HG02852 (cell line): ENCODE measurements at regions not wholly inside any gene's neighbourhood (a gene's known extent, or its start where the extent isn't known, plus 50 kb on each side); places are given as distances from the start of the nearest gene placed in this dataset.

Experiments used
- ATAC-seq: cut with Tn5 transposase; IDR thresholded peaks from one replicate; pipeline ENCODE4 v1.9.1; 2021; ENCODE audit warnings: mild to moderate bottlenecking, moderate library complexity; ENCODE audit not compliant: unreplicated experiment

DNA sequence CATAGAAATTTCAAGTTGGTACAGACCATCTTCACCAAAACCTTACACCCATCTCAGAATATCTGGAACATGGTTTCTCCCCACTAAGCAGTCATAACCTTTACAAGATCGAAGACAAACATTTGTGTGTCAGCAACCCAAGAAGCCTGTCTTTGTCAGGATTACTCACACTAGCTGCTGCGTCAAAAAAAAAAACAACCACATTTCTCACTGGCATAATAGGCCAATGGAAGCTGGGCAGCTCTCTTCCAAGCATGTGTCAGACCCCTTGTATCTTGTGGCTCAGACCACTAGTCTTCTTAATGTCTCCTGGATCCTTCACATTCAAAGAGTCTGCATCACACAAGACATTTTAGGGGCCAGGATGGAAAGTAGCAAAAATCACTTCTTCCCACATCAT lies 266.9 kb upstream of the IGF1R start:
- no peak for ATAC-seq

DNA sequence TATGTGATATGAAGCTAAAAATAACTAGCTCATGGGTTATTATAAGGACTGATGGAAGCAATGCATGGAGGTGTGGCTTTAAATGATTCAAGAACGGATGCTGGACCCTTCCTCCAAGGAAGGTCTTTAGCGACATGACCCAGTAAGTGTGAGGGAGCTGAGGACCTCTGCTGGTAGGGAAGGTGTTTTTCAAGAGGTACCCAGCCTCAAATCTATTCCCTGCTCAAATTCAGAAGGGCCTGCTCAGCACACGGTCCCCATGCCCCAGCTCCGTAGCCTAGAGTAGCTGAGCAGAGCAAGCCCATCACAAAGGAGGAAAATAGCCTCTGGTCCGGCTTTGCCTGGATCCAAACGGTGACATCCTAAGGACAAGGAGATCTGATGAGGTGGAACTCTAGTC lies 266.2 kb upstream of the IGF1R start:
- no peak for ATAC-seq

DNA sequence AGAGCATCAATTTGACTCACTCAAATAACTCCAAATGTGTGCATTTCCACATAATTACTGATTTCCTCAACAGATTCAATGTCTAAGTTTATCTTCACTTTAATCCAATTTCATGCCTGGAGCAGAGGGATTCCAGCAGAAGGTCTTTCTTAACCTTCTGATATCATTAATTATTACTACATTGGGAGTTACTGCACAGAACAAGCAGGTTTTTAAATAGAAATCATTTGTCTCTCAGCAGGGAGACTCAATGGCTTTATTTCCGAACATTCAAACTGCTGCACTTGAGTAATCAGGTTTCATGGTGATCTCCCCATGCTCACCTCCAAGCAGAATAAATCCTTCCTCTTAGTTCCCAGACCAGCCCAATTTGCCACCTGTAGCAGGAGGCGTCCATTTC lies 264.8 kb upstream of the IGF1R start:
- ATAC-seq: no peak

DNA sequence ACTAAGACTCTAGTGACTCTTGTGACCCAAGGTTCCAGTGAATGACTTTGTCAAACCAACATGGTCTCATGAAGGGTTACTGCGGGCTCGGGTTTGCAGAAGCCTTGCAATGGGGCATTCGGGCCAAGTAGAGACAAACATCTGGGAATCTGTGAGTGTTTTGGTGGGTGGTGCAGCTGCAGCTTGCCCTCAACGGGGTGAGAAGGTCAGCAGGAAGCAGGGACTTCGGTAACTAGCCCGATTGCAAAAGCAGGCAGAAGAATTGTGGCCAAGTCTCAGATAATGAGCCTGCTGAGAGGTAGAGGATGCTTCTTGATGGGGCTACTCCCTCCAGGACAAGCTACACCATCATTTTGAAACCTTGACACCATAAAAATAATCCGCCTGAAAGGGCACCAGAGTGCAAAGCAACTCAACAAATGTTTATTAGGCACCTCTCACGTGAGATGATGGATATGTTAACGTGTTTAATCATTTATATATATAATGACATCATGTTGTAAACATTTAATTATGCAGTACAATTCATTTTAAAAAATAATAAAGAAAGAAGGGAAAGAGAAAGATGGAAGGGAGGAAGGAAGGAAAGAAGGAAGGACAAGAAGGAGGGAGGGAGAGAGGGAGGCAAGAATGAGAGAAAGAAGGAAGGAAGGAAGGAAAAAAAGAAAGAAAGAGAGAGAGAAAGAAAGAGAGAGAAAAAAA lies 263.9 kb upstream of the IGF1R start:
- no peak for ATAC-seq

DNA sequence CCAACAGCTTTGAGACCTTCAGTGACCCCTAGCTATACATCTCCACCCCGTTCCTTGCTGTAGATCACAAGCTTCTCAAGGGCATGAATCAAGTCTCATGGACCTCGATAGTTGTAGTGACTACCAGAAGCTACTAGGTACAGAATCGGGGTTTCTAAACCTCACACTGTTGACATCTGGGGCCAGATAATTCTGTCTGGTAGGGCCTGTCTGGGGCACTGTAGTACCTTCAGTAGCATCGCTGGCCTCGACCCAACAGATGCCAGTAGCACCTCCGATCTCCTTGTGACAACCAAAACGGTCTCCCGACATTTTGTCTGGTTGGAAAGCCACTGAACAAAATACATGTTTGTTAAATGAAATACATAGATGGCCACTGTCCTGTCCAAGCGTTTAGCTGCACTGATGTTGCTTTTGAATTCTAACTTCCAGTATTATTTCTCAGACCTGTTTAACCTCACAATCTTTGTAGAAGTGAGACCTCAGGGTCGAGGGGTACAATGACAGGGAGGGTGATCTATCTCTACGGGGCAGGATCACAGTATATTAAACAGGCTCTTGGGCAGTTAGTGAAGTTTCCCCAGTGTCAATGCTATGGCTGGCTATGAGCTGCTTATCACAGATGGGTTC lies 262.5 kb upstream of the IGF1R start:
- ATAC-seq: no peak

DNA sequence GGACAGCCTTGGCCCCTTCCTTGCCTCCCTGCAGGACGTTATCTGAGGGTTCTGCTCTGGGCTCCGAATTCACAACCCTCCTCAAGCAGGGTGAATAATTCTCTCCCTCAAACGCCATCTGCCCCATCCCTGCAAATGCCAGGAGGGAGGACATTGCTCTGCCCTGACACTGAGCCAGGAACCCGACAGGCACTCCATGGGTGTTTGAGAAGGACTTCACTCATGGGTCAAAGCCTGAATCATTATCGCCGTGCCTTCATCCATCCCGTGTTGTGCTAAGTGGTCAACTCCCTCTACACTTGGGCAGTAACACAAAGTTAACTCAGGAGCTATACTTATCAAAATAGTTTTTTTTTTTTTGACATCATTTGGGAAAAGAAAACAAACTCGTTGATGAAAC lies 261.8 kb upstream of the IGF1R start:
- ATAC-seq: no peak

DNA sequence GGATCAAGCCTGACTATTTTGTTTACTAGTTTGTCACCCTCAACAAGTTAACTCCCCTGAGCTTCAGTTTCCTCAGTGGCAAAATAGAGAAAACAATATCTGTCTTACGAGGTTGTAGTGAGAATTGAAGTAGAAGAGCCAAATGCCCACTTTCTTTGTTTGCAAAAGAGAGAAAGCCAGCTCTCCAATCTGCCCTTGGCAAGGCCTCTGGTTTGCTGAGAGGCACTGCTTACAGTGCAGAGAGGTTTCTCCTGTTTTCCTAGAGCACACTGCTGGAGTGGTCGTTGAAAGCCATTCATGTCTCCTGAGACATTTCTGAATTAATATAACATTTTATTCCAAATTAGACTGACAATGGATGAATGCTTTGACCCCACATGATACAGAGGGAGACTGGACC lies 260.5 kb upstream of the IGF1R start:
- ATAC-seq: no peak

DNA sequence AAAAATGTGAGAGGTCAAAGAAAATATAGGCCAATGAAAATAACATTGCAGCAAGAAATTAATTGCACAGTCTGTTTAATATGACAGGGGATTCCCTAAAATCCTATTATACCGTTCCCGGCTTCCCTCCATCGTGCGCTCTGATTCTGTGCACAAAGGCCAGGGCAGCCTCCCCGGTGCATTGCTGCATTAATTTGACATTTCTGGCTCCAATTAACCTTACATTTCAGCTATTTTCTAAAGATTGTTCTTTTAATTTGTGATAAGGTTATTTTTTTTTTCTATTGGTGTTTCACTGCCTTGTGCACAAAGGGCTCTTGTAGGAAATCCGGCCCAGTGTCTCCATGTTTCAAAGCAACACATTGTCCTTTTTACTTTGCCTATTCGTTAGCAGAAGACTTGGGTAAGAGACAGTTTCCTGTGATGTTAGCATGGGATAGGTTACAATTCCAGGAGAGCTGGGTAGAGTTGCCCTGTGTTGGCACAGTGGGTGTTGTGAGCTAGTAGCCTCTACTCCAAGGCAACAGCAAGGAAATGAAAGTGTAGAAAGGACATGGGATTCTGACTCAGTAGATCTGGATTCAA lies 257.3 kb upstream of the IGF1R start:
- ATAC-seq: no peak

DNA sequence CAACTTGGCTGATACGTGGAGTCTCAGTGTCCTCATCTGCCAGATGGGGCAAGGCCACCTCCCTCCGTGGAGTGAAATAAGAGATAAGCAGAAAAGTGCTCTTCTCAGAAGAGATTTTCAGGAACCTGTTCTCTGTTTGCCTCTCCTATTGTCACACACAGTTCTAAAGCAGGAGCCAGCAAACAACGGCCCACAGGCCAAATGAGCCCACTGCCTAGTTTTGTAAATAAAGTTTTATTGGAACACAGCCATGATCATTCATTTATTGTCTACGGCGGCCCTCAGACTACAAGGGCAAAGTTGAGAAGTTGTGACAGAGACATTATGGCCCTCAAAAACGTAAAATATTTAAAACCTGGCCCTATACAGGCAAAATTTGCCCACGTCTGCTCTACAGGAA lies 256.8 kb upstream of the IGF1R start:
- ATAC-seq: no peak

DNA sequence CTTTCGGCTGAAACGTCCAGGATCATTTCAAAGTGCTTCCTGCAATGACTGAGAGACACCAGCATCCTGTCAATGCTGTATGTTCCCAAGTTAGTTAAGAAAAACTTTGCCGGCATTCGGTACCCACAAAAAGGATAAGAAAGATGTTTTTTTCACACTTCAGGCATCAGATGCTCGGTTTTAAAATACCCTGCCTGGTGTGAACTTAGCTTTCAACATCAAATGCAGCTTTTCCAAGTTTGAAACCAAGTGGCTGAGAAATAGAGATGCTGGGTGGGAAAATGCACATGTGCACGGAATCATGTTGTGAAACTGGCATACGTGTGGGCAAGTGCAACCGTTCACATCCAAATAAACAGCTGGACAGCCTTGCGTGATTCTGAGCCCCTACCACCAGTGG lies 254.9 kb upstream of the IGF1R start:
- ATAC-seq: no peak

DNA sequence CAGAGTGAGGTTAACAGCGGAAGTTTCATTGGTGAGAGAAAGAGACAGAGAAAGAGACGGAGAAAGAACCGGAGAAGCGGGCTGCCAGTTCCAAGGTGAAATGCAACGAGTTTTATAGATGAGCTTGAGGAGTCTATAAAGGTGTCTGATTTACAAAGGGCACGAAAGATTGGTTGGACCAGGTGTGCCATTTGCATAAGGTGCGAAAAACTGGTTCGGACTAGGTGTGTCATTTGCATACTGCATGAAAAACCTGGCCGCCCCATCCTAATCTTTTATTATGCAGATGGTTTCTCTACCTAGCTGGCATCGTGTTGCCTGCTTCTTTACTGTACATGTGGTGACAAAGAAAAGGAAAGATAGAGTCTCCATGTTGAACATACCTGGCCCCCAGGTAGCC lies 253.8 kb upstream of the IGF1R start:
- no peak for ATAC-seq

DNA sequence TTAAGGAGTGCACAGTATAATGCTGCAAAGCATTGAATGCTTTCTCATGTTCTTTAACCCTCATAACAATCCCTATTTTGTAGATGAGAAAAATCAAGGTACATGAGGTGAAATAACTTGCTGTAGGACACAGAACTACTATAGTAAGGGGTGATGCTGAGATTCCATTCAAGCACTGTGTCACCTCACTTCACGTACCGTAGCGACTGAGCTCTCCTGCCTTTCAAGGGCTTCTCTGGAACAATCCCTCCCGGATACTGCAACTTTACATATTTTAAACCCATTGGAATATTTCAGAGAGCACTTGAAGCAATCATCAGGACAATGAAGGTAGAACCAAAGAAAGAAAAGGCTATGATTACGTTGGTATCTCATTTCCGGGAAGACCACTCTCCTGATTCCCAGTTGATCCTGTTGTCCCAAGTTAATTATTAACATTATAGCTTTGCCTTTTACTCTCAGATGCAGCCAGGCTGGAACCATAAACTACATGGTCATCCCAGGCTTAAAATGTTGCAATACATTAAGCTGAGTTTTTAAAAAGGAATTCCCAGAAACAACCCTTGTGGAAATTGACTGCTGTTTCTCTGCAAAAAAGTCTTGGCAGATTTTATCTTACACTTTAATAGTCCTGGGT lies 252.2 kb upstream of the IGF1R start:
- no peak for ATAC-seq

DNA sequence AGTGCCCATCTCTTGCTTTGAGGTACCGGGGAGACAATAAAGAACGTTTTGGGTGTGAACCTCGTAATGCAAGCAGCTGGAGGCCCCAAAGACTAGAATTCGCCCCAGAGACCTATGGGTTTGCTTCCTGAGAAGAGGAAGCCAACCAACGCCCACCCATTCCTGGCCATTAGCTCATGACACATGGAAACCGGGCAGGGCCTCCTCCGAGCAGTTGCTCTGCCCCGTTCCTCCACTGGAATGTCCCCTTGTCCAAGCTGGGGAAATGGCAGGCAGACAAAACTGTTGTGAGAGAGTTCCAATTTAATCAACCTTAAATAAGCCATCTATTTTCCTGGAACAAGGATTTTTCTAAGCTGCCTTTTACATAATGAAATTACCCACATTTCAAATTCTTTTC lies 250.9 kb upstream of the IGF1R start:
- no peak for ATAC-seq

DNA sequence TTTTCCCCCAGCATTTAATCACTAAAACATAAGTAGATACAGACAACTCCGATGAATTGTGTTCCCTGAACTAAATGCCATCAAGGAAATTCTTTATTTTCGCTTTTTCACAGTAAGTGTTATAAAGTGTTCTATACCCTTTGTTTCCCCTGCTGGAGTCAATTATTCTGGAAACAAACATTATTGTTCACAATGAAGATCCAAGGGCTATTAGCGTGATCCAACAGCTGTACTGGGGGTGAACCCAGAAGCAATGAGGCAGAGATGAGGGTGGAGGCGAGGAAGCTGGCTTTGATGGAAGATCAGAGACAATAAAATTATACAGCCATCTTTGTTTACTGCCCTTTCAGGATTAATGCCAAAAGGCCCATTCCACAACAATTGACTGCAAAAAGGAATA lies 250.3 kb upstream of the IGF1R start:
- ATAC-seq: no peak

DNA sequence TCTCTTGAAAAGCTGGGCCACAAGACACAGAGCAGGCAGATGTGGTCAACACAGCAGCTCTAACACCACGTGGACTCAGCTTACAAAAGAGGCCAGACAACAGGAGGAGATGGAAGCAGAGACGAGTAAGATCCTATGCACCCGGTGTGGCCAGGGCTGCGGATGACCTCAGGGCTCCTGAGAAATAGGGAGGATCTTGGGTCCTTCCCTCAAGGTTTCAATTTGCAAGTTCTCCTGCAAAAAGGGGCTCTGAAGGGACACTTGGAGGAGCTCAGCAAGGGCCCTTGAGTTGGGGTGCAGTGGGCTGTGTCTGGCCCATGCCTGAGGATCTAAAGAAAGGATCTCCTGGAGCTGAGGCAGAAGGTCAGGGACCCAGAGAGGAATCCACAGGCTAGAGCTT lies 249.5 kb upstream of the IGF1R start:
- ATAC-seq: no peak

DNA sequence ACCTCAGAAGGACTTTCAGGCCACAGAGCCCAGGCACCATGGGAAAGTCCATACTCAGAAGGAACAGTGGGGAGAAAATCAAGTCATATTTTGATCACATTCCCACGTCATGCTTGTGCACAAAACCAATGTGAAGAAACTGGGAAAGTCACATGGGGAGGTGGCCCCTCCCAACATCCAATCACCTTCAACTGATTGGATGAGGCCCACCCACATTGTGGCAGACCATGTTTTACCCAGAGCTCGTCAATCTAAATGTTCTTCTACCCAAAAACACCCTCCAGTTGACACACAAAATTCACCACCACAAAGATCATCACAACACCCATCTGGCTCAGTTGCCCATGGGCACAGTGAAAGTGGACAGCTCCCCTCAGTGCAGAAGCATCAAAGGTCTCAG lies 248.2 kb upstream of the IGF1R start:
- no peak for ATAC-seq

DNA sequence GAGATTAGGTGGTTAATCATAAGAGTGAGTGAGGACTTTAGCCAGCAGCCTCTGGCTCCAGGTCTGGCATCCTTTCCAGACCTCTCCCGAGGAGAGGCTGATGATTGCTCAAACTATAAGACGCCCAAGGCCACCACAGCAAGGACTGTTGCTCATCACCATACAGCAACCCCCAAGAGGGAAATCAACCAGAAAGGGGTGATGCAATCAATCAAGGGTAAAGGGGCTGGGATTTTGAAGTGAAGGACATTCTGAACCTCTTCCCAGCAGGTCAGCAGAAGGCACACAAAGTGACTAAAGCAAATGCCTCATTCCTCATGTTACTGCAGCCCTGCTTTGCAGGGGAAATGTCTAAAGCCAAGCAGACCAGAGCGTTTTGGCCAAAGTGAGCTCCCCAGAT lies 247.3 kb upstream of the IGF1R start:
- ATAC-seq: no peak

DNA sequence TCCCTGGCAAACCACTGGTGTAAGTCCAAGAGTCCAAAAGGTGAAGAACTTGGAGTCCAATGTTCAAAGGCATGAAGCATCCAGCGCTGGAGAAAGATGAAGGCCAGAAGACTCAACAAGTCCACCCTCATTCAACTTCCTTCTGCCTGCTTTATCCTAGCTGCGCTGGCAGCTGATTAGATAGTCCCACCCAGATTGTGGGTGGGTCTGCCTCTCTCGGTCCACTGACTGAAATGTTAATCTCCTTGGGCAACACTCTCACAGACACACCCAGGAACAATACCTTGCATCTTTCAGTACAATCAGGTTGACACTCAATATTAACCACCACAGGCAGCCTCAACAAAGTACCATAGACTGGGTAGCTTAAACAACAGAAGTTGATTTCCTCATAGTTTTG lies 245.9 kb upstream of the IGF1R start:
- no peak for ATAC-seq

DNA sequence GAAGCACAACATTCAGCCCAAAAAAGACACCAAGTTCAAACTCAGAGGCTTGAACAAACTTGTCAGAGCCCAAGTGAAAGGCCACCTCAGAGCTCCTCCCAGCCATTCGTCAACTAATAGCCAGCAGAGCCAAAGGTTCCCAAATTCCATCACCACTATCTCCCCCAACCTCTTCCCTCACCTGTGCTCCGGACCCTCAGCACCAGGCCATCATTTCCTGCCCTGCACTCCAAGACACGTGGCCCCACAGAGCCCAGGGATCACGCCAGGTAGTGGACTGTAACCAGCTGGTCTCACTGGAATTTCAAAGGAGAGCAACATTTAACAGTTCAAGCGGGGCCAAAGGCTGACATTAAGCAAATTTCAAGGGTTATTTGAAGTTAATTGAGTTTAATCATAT lies 245.2 kb upstream of the IGF1R start:
- no peak for ATAC-seq

DNA sequence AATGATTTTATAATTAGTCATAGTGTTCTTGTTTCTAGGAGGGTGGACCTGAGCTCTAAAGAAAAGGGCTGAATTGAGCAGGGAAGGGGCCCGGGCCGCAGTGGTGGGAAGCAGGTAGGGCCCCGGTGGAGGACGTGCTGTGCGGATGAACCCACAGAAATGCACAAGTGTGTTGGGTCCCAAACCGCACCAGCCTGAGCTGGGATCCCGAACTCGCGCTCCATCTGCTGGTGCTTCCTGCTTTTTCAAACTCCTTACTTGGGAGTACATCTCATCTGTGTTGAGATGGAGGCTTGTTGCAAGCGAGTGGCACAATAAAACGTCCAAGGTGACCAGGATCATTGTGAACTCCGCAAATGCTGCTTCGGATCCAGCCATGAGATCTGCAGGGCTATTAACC lies 244.8 kb upstream of the IGF1R start:
- ATAC-seq: no peak

DNA sequence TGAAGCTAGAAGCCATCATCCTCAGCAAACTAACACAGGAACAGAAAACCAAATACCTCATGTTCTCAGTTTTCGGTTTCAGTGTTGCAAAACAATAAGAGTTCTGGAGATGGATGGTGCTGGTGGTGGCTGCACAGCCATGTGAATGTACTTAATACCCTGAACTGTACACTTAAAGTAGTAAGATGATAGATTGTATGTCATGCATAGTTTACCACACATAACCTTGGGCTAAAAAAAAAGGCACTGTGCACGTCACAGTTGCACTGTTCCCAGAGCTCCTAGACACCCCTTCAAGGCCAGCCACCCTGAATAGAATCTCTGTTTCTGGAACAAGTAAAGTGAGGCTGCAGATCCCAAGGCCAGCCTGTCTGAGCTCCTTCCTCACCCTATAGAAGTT lies 243.3 kb upstream of the IGF1R start:
- ATAC-seq: no peak

DNA sequence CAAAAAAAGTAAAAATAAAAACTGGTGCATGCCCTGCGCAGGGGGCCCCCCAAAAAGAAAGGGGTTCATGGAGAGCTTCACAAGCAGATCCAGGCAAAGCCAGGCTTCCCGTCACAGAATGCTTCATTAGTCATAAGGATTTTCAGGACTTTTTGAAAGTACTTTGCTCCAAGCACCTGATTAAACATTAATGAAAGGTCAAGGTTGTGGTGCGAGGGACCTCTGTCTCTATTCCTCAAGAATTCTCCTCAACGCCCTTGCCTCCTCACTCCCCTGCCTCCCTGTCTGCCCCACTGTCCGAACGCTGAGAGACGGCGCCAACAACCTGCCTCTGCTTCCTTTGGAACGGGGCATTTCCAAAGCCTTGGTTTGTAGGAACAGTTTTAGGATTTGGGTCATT lies 240.1 kb upstream of the IGF1R start:
- ATAC-seq: no peak
